Esophagus squamous epithelium (tissue), 4 donors: ENCODE measurements at regions not wholly inside any gene's neighbourhood (a gene's known extent, or its start where the extent isn't known, plus 50 kb on each side); places are given as distances from the start of the nearest gene placed in this dataset.

Experiments used
- POLR2A ChIP-seq, 4 donors: fragments of 450-650 bp; IDR thresholded peaks; one replicate each; pipeline ENCODE4 v1.6.1; 2017; ENCODE audit warnings: antibody characterized with exemption in 4 of 4, mild to moderate bottlenecking in 4 of 4, moderate library complexity in 3 of 4
- TF ChIP-seq, protein P1 (sequence below), 6 experiments: fragments of 450-650 bp in 4 of 6; fragments of 200-600 bp in 2 of 6; sonication (generic) in 2 of 6; IDR thresholded peaks; one replicate each; pipeline ENCODE4 v1.5.1; 2016 to 2019; ENCODE audit warnings: antibody characterized with exemption in 6 of 6, mild to moderate bottlenecking in 4 of 6, moderate library complexity in 4 of 6

DNA sequence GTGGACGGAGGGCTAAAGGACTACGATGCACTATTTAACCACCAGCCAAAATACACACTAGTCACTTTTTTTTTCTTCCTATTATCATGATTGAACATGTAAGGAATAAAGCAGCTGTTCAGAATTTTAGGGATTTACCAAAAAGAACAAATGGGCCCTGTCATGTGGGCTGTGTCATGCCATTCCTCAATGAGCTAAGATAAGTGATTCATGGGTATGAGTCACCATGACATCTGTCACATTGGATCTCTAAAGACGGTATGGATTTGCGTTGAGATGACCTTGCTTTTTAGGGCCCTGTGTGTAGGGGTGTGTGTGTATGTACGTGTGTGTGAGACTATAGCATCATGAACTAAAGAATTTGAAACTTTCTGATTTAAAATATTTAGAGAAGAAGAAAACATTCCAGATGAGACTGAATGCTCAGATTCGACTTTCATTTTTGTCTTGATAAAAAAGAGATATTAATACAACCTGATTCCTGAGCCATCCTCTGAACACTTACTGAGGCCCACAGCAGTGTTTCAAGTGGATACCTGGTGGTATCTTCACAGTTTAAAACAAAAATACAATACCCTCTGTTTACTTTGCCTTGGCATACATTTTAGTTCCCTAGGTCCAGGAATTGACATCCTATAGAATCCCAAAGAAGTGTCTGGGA, 246.1 kb upstream of the DUSP10 start:
- TF ChIP-seq, protein P1, sequence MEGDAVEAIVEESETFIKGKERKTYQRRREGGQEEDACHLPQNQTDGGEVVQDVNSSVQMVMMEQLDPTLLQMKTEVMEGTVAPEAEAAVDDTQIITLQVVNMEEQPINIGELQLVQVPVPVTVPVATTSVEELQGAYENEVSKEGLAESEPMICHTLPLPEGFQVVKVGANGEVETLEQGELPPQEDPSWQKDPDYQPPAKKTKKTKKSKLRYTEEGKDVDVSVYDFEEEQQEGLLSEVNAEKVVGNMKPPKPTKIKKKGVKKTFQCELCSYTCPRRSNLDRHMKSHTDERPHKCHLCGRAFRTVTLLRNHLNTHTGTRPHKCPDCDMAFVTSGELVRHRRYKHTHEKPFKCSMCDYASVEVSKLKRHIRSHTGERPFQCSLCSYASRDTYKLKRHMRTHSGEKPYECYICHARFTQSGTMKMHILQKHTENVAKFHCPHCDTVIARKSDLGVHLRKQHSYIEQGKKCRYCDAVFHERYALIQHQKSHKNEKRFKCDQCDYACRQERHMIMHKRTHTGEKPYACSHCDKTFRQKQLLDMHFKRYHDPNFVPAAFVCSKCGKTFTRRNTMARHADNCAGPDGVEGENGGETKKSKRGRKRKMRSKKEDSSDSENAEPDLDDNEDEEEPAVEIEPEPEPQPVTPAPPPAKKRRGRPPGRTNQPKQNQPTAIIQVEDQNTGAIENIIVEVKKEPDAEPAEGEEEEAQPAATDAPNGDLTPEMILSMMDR (IDR thresholded peaks at IDR 0.05): no peak
- no peak for TF ChIP-seq POLR2A (IDR thresholded peaks at IDR 0.05)
